EH (cell line): ENCODE measurements at regions not wholly inside any gene's neighbourhood (a gene's known extent, or its start where the extent isn't known, plus 50 kb on each side); places are given as distances from the start of the nearest gene placed in this dataset.
"Not testable (repeated sequence)": the region's sequence is repeated elsewhere in the genome, so short reads cannot be mapped to it uniquely, and the experiment has no call there.

Experiments
- DNase-seq: peaks from one replicate; pipeline ENCODE4 v3.0.0-alpha.2; 2015; ENCODE audit warnings: low read depth

- peak; percentile 35 for DNase-seq
Measured at GRCh38 chr15:62888623-62889022, 153.9 kb upstream of the TPM1 start.

- DNase-seq, result no peak
Measured at GRCh38 chr15:62889141-62889661, 153.3 kb upstream of the TPM1 start.

GRCh38 chr15:62889734-62890505, 152.6 kb upstream of the TPM1 start:
- DNase-seq, result peak; percentile 41

- DNase-seq, result peak; percentile 65
Measured at GRCh38 chr15:62894322-62895085, 148.0 kb upstream of the TPM1 start.

GRCh38 chr15:62895139-62895866, 147.2 kb upstream of the TPM1 start:
- peak; percentile 83 for DNase-seq

- DNase-seq, result peak; percentile 89
Measured at GRCh38 chr15:62895905-62896316, 146.6 kb upstream of the TPM1 start.

GRCh38 chr15:62896380-62896866, 146.1 kb upstream of the TPM1 start:
- DNase-seq, result no peak

- peak; percentile 100 for DNase-seq
Measured at GRCh38 chr15:62896969-62897486, 145.5 kb upstream of the TPM1 start.

GRCh38 chr15:62897634-62898033, 144.9 kb upstream of the TPM1 start:
- DNase-seq, result no peak

- DNase-seq, result peak; percentile 18
Measured at GRCh38 chr15:62899090-62899493, 143.5 kb upstream of the TPM1 start.

- DNase-seq, result no peak
Measured at GRCh38 chr15:62900071-62900802, 142.3 kb upstream of the TPM1 start.

- no peak for DNase-seq
Measured at GRCh38 chr15:62901087-62901486, 141.5 kb upstream of the TPM1 start.

GRCh38 chr15:62901909-62902546, 140.5 kb upstream of the TPM1 start:
- no peak for DNase-seq

GRCh38 chr15:62902821-62903220, 139.7 kb upstream of the TPM1 start:
- no peak for DNase-seq

- no peak for DNase-seq
Measured at GRCh38 chr15:62903437-62903836, 139.1 kb upstream of the TPM1 start.

- no peak for DNase-seq
Measured at GRCh38 chr15:62904041-62904910, 138.3 kb upstream of the TPM1 start.

- no peak for DNase-seq
Measured at GRCh38 chr15:62906627-62907026, 135.9 kb upstream of the TPM1 start.

GRCh38 chr15:62907275-62907674, 135.3 kb upstream of the TPM1 start:
- no peak for DNase-seq

GRCh38 chr15:62908341-62908740, 134.2 kb upstream of the TPM1 start:
- DNase-seq, result not testable (repeated sequence)

GRCh38 chr15:62909257-62909656, 133.3 kb upstream of the TPM1 start:
- peak; percentile 46 for DNase-seq
